ENCODE measurements at regions not wholly inside any gene's neighbourhood (a gene's known extent, or its start where the extent isn't known, plus 50 kb on each side); places are given as distances from the start of the nearest gene placed in this dataset.

DNA sequence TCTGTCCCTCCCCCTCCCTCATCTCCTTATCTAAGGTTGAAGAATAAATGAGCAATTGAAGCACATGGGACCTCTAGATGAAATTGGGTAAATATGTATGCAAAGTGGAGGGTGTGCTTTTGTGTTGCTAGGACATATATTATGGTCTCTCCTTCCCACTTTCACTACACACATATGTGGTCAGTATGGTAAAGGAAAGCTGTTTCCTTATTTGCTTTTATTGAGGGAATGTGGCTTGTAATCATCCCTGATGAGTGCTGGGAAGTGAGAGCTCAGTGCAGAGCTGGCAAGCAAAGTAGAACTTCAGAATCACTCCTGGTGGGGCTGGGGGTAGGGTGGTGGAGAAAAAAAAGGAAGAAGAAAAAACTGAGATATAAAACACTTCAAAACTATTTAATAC is 189.9 kb upstream of the ATP5MC3 start:
- TF ChIP-seq, protein P1, sequence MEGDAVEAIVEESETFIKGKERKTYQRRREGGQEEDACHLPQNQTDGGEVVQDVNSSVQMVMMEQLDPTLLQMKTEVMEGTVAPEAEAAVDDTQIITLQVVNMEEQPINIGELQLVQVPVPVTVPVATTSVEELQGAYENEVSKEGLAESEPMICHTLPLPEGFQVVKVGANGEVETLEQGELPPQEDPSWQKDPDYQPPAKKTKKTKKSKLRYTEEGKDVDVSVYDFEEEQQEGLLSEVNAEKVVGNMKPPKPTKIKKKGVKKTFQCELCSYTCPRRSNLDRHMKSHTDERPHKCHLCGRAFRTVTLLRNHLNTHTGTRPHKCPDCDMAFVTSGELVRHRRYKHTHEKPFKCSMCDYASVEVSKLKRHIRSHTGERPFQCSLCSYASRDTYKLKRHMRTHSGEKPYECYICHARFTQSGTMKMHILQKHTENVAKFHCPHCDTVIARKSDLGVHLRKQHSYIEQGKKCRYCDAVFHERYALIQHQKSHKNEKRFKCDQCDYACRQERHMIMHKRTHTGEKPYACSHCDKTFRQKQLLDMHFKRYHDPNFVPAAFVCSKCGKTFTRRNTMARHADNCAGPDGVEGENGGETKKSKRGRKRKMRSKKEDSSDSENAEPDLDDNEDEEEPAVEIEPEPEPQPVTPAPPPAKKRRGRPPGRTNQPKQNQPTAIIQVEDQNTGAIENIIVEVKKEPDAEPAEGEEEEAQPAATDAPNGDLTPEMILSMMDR (IDR thresholded peaks at IDR 0.05) = no peak
- intact Hi-C loops (cut with DNase I; ENCODE audit: low total_unique reads) = no loop called here

DNA sequence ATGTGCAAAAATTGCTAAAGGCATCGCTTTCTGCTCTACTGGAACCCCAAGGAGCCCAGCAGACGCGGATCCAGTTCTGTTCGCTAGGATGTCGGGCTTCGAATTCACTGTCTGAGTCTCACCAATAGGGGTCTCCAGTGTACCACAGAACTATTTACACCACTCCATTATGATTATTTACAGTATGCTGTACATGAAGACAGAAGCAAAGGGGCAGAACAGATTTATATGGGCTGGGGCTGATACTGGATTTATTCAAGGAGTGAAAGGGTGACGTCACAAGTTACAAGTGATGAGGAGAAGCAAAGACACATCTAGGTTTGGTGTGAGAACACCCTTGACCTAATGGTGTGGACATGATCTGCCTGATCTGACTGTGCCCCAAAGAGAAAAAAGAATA is 185.3 kb upstream of the ATP5MC3 start:
- WGBS, 5 donors = 3 to 7% (median 5%) methylated on average over 7 of the region's 7 CpGs

More for the DNA sequence above, 189.9 kb upstream of the ATP5MC3 start:
- Histone ChIP-seq H3K36me3 (no peaks in the 10 kb centered on the region), H3K4me3 (no peak overlapping the region), H3K27ac (no peak overlapping the region), H3K27me3 (peaks cover 0 to 34% (median 0%) of the 10 kb centered on the region in 3 donors), H3K4me1 (peaks cover 0 to 4% (median 0%) of the 10 kb centered on the region in 4 donors), H3K9me3 (no peaks in the 10 kb centered on the region)
- no peak for DNase-seq

GRCh38 chr2:175363699-175364098 is 182.2 kb upstream of the ATP5MC3 start:
- Histone ChIP-seq H3K27me3 (peaks cover 0 to 38% (median 0%) of the 10 kb centered on the region in 3 donors), H3K27ac (no peak overlapping the region), H3K4me3 (no peak overlapping the region), H3K36me3 (no peaks in the 10 kb centered on the region), H3K4me1 (peaks cover 0 to 4% (median 0%) of the 10 kb centered on the region in 4 donors), H3K9me3 (no peaks in the 10 kb centered on the region)
- DNase-seq = peak in 1 of 2 donors; percentile 6
- intact Hi-C loops (cut with DNase I; ENCODE audit: low total_unique reads) = no loop called here
- 49 to 57% (median 53%) methylated on average over 5 of the region's 5 CpGs for WGBS, 5 donors
- TF ChIP-seq EP300 (IDR thresholded peaks at IDR 0.05) (no peak), POLR2A (IDR thresholded peaks at IDR 0.05) (no peak), POLR2AphosphoS5 (IDR thresholded peaks at IDR 0.05) (no peak)
- TF ChIP-seq, protein P1 (IDR thresholded peaks at IDR 0.05) = no peak

More for the DNA sequence above, 185.3 kb upstream of the ATP5MC3 start:
- H3K27me3 ChIP-seq = peaks cover 0 to 49% (median 0%) of the 10 kb centered on the region in 3 donors
- peaks cover 0 to 4% (median 0%) of the 10 kb centered on the region in 4 donors for H3K4me1 ChIP-seq
- no peaks in the 10 kb centered on the region for H3K9me3 ChIP-seq
- H3K4me3 ChIP-seq = no peak overlapping the region
- intact Hi-C loops (cut with DNase I; ENCODE audit: low total_unique reads) = no loop called here
- H3K36me3 ChIP-seq = no peaks in the 10 kb centered on the region
- no peak overlapping the region for H3K27ac ChIP-seq
- no peak for TF ChIP-seq POLR2AphosphoS5 (IDR thresholded peaks at IDR 0.05)
- TF ChIP-seq, protein P1 (IDR thresholded peaks at IDR 0.05) = peak in 4 of 7 experiments; percentile 33 to 45 (median 40)
- TF ChIP-seq EP300 (IDR thresholded peaks at IDR 0.05) = no peak
- DNase-seq = peak in 1 of 2 donors; percentile 80

- DNase-seq = no peak
- Histone ChIP-seq H3K27ac (no peak overlapping the region), H3K36me3 (no peaks in the 10 kb centered on the region), H3K9me3 (no peaks in the 10 kb centered on the region), H3K4me1 (peaks cover 0 to 4% (median 0%) of the 10 kb centered on the region in 4 donors), H3K4me3 (no peak overlapping the region), H3K27me3 (peaks cover 0 to 24% (median 0%) of the 10 kb centered on the region in 3 donors)
- TF ChIP-seq POLR2AphosphoS5 (IDR thresholded peaks at IDR 0.05) (no peak), EP300 (IDR thresholded peaks at IDR 0.05) (no peak), POLR2A (IDR thresholded peaks at IDR 0.05) (no peak)
- intact Hi-C loops (cut with DNase I; ENCODE audit: low total_unique reads) = no loop called here
- 83 to 89% (median 86%) methylated on average over 4 of the region's 4 CpGs for WGBS, 5 donors
Measured at GRCh38 chr2:175362331-175362730, 180.8 kb upstream of the ATP5MC3 start.

DNA sequence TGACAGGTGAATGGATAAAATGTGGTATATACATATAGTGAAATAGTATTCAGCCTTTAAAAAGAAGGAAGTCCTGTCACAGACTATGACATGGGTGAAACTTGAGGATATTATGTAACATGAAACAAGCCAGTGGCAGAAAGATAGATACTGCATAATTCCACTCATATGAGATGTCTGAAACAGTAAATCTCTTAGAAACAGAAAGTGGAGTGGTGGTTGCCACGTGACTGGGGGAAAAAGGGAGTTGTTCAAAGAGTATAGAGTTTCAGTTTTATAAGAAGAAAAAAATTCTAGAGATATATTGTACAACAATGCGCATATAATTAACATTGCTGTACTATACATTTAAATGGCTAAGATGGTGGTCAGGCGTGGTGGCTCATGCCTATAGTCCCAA is 178.2 kb upstream of the ATP5MC3 start:
- no peaks in the 10 kb centered on the region for H3K9me3 ChIP-seq
- DNase-seq = no peak
- H3K4me3 ChIP-seq = no peak overlapping the region
- H3K36me3 ChIP-seq = no peaks in the 10 kb centered on the region
- H3K4me1 ChIP-seq = no peaks in the 10 kb centered on the region
- H3K27me3 ChIP-seq = no peaks in the 10 kb centered on the region
- no peak for TF ChIP-seq POLR2AphosphoS5 (IDR thresholded peaks at IDR 0.05)
- no peak for TF ChIP-seq EP300 (IDR thresholded peaks at IDR 0.05)
- no peak for TF ChIP-seq POLR2A (IDR thresholded peaks at IDR 0.05)
- WGBS, 5 donors = 70 to 93% (median 82%) methylated on average over 3 of the region's 3 CpGs
- no peak overlapping the region for H3K27ac ChIP-seq
- intact Hi-C loops (cut with DNase I; ENCODE audit: low total_unique reads) = no loop called here
